Gastrocnemius medialis (tissue), 4 donors: ENCODE measurements at regions not wholly inside any gene's neighbourhood (a gene's known extent, or its start where the extent isn't known, plus 50 kb on each side); places are given as distances from the start of the nearest gene placed in this dataset.
"Not testable (repeated sequence)": the region's sequence is repeated elsewhere in the genome, so short reads cannot be mapped to it uniquely, and the experiment has no call there.

Source experiments
- ATAC-seq, 2 donors: fragments of 150-250 bp; one replicate each; pipeline ENCODE4 v1.9.1; 2016
- DNase-seq, 2 donors: peaks; one replicate each; pipeline ENCODE4 v3.0.0-alpha.2; 2019
- H3K27ac ChIP-seq, 4 donors: fragments of 200-600 bp; sonication (generic); 1 replicate in 1 of 4; 2 replicates in 3 of 4; pipeline ENCODE4 v1.5.1; 2016 to 2018; ENCODE audit warnings: mild to moderate bottlenecking in 2 of 4, moderate library complexity in 1 of 4
- H3K27me3 ChIP-seq, 3 donors: fragments of 200-600 bp; sonication (generic) in 2 of 3; 1 replicate in 1 of 3; 2 replicates in 2 of 3; pipeline versions ENCODE4 v1.5.1 to v1.6.0; 2016 to 2019; ENCODE audit warnings: mild to moderate bottlenecking in 1 of 3, moderate library complexity in 1 of 3
- H3K36me3 ChIP-seq, 2 donors: fragments of 200-600 bp; sonication (generic) in 1 of 2; one replicate each; pipeline ENCODE4 v1.5.1; 2017 to 2018
- H3K4me1 ChIP-seq, 2 donors: fragments of 200-600 bp; sonication (generic) in 1 of 2; one replicate each; pipeline ENCODE4 v1.5.1; 2016 to 2017; ENCODE audit warnings: mild to moderate bottlenecking in 2 of 2
- H3K4me3 ChIP-seq, 4 donors: fragments of 200-600 bp; sonication (generic) in 3 of 4; 1 replicate in 1 of 4; 2 replicates in 3 of 4; pipeline ENCODE4 v1.5.1; 2016 to 2019; ENCODE audit warnings: mild to moderate bottlenecking in 2 of 4
- H3K9me3 ChIP-seq, 3 donors: fragments of 200-600 bp; sonication (generic) in 2 of 3; 1 replicate in 1 of 3; 2 replicates in 2 of 3; pipeline ENCODE4 v1.5.1; 2016 to 2019
- CTCF ChIP-seq, 5 experiments: fragments of 450-650 bp in 3 of 5; fragments of 200-600 bp in 2 of 5; sonication (generic) in 2 of 5; IDR thresholded peaks in 4 of 5; conservative IDR thresholded peaks in 1 of 5; 1 replicate in 4 of 5; 2 replicates in 1 of 5; pipeline ENCODE4 v1.5.1; 2016 to 2019; ENCODE audit warnings: antibody characterized with exemption in 5 of 5, mild to moderate bottlenecking in 3 of 5, moderate library complexity in 3 of 5
- POLR2A ChIP-seq, 2 donors: fragments of 450-650 bp; IDR thresholded peaks; one replicate each; pipeline ENCODE4 v1.6.1; 2017; ENCODE audit warnings: antibody characterized with exemption in 2 of 2, mild to moderate bottlenecking in 2 of 2, moderate library complexity in 2 of 2
- in situ Hi-C, 4 donors: fragments of 200-750 bp; cut with MboI; loops; one replicate each; pipeline versions ENCODE4 v1.15.0 to v1.8.0; 2017; ENCODE audit warnings: low sequenced_read_pairs in 4 of 4
- intact Hi-C: fragments of 100-400 bp; cut with DNase I; formaldehyde crosslinking; loops from one replicate; pipeline ENCODE4 v1.15.1; 2023; ENCODE audit warnings: low total_unique reads

- H3K4me1 ChIP-seq, in situ Hi-C loops, DNase-seq, H3K36me3 ChIP-seq, H3K27me3 ChIP-seq, H3K27ac ChIP-seq, H3K9me3 ChIP-seq, intact Hi-C loops, ATAC-seq, H3K4me3 ChIP-seq: not testable (repeated sequence)
Measured at GRCh38 chr4:189629733-189630132, 310.9 kb upstream of the FRG1 start.

GRCh38 chr4:189630913-189631567, 309.6 kb upstream of the FRG1 start:
- H3K27ac ChIP-seq, intact Hi-C loops, H3K4me1 ChIP-seq, H3K36me3 ChIP-seq, H3K4me3 ChIP-seq, in situ Hi-C loops, H3K9me3 ChIP-seq, ATAC-seq, DNase-seq, H3K27me3 ChIP-seq: not testable (repeated sequence)

GRCh38 chr4:189631568-189631916, 309.1 kb upstream of the FRG1 start:
- H3K4me1 ChIP-seq, H3K9me3 ChIP-seq, H3K4me3 ChIP-seq, intact Hi-C loops, in situ Hi-C loops, H3K27me3 ChIP-seq, ATAC-seq, DNase-seq, H3K27ac ChIP-seq, H3K36me3 ChIP-seq: not testable (repeated sequence)

- H3K36me3 ChIP-seq, H3K27ac ChIP-seq, in situ Hi-C loops, H3K27me3 ChIP-seq, H3K4me1 ChIP-seq, DNase-seq, ATAC-seq, H3K9me3 ChIP-seq, H3K4me3 ChIP-seq, intact Hi-C loops: not testable (repeated sequence)
Measured at GRCh38 chr4:189650436-189650835, 290.2 kb upstream of the FRG1 start.

GRCh38 chr4:189653130-189653653, 287.5 kb upstream of the FRG1 start:
- H3K27ac ChIP-seq, DNase-seq, H3K9me3 ChIP-seq, H3K36me3 ChIP-seq, H3K4me3 ChIP-seq, H3K27me3 ChIP-seq, ATAC-seq, intact Hi-C loops, H3K4me1 ChIP-seq, in situ Hi-C loops: not testable (repeated sequence)

GRCh38 chr4:189653983-189654382, 286.7 kb upstream of the FRG1 start:
- intact Hi-C loops, ATAC-seq, H3K27ac ChIP-seq, in situ Hi-C loops, H3K4me3 ChIP-seq, H3K9me3 ChIP-seq, H3K36me3 ChIP-seq, DNase-seq, H3K27me3 ChIP-seq, H3K4me1 ChIP-seq: not testable (repeated sequence)

- H3K4me1 ChIP-seq, H3K4me3 ChIP-seq, H3K27ac ChIP-seq, intact Hi-C loops, H3K9me3 ChIP-seq, H3K27me3 ChIP-seq, H3K36me3 ChIP-seq, ATAC-seq, DNase-seq, in situ Hi-C loops: not testable (repeated sequence)
Measured at GRCh38 chr4:189654396-189654795, 286.3 kb upstream of the FRG1 start.

GRCh38 chr4:189655817-189656216, 284.9 kb upstream of the FRG1 start:
- ATAC-seq, DNase-seq, H3K27ac ChIP-seq, H3K36me3 ChIP-seq, H3K9me3 ChIP-seq, in situ Hi-C loops, H3K27me3 ChIP-seq, H3K4me1 ChIP-seq, H3K4me3 ChIP-seq, intact Hi-C loops: not testable (repeated sequence)

GRCh38 chr4:189656641-189657040, 284.0 kb upstream of the FRG1 start:
- peak in 1 of 2 donors; percentile 17 for DNase-seq
- Histone ChIP-seq H3K27me3 (no peaks in the 10 kb centered on the region), H3K36me3 (no peaks in the 10 kb centered on the region), H3K4me1 (no peaks in the 10 kb centered on the region), H3K9me3 (no peaks in the 10 kb centered on the region), H3K27ac (no peak overlapping the region), H3K4me3 (no peak overlapping the region)
- intact Hi-C loops, result no loop called here
- no peak for ATAC-seq
- TF ChIP-seq POLR2A (IDR thresholded peaks at IDR 0.05) (no peak), CTCF (IDR thresholded peaks at IDR 0.05 in 4 of 5, conservative IDR thresholded peaks at IDR 0.05 in 1 of 5) (no peak)
- in situ Hi-C loops, result no loop called here

- not testable (repeated sequence) for H3K27me3 ChIP-seq, H3K9me3 ChIP-seq
Measured at GRCh38 chr4:189658259-189658658, 282.4 kb upstream of the FRG1 start.

GRCh38 chr4:189658831-189659230, 281.8 kb upstream of the FRG1 start:
- in situ Hi-C loops, ATAC-seq: not testable (repeated sequence)

More at GRCh38 chr4:189658259-189658658, 282.4 kb upstream of the FRG1 start:
- H3K4me1 ChIP-seq, ATAC-seq, DNase-seq, intact Hi-C loops, H3K27ac ChIP-seq, in situ Hi-C loops, H3K36me3 ChIP-seq, H3K4me3 ChIP-seq: not testable (repeated sequence)

More at GRCh38 chr4:189658831-189659230, 281.8 kb upstream of the FRG1 start:
- H3K27me3 ChIP-seq, H3K27ac ChIP-seq, H3K4me1 ChIP-seq, H3K4me3 ChIP-seq, DNase-seq, intact Hi-C loops, H3K9me3 ChIP-seq, H3K36me3 ChIP-seq: not testable (repeated sequence)
